Right lobe of liver (tissue), 4 donors: ENCODE measurements at regions not wholly inside any gene's neighbourhood (a gene's known extent, or its start where the extent isn't known, plus 50 kb on each side); places are given as distances from the start of the nearest gene placed in this dataset.

ENCODE experiments used
- POLR2A ChIP-seq: fragments of 450-650 bp; IDR thresholded peaks from one replicate; pipeline ENCODE4 v1.6.1; 2017; ENCODE audit warnings: antibody characterized with exemption, mild to moderate bottlenecking
- TF ChIP-seq, protein P1 (sequence below), 4 donors: fragments of 200-600 bp in 3 of 4; fragments of 450-650 bp in 1 of 4; IDR thresholded peaks; one replicate each; pipeline versions ENCODE4 v1.5.1 to v1.8.0; 2016 to 2022; ENCODE audit warnings: antibody characterized with exemption in 4 of 4, mild to moderate bottlenecking in 2 of 4
- donor health status: DM: no; HTN: no; CAD: no.
- donor health status: DM: no; HTN: no; CAD: no.
- donor health status: DM: no; HTN: yes; CAD: no.

- TF ChIP-seq, protein P1, sequence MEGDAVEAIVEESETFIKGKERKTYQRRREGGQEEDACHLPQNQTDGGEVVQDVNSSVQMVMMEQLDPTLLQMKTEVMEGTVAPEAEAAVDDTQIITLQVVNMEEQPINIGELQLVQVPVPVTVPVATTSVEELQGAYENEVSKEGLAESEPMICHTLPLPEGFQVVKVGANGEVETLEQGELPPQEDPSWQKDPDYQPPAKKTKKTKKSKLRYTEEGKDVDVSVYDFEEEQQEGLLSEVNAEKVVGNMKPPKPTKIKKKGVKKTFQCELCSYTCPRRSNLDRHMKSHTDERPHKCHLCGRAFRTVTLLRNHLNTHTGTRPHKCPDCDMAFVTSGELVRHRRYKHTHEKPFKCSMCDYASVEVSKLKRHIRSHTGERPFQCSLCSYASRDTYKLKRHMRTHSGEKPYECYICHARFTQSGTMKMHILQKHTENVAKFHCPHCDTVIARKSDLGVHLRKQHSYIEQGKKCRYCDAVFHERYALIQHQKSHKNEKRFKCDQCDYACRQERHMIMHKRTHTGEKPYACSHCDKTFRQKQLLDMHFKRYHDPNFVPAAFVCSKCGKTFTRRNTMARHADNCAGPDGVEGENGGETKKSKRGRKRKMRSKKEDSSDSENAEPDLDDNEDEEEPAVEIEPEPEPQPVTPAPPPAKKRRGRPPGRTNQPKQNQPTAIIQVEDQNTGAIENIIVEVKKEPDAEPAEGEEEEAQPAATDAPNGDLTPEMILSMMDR (IDR thresholded peaks at IDR 0.05), result no peak
- no peak for TF ChIP-seq POLR2A
Observed at GRCh38 chr4:28351826-28352225, 1491.2 kb downstream of the STIM2 start.
